HG03097 (cell line): ENCODE measurements at regions not wholly inside any gene's neighbourhood (a gene's known extent, or its start where the extent isn't known, plus 50 kb on each side); places are given as distances from the start of the nearest gene placed in this dataset.
"Not testable (repeated sequence)": the region's sequence is repeated elsewhere in the genome, so short reads cannot be mapped to it uniquely, and the experiment has no call there.

Experiments
- ATAC-seq: cut with Tn5 transposase; IDR thresholded peaks from one replicate; pipeline ENCODE4 v1.9.1; 2021; ENCODE audit not compliant: unreplicated experiment, low FRiP score

- no peak for ATAC-seq
Observed at GRCh38 chr5:135145985-135146384, 112.0 kb upstream of the PITX1 start.

GRCh38 chr5:135143682-135144081 is 109.7 kb upstream of the PITX1 start:
- not testable (repeated sequence) for ATAC-seq

GRCh38 chr5:135141303-135142268 is 107.6 kb upstream of the PITX1 start:
- no peak for ATAC-seq

GRCh38 chr5:135140446-135141204 is 106.6 kb upstream of the PITX1 start:
- ATAC-seq: no peak

GRCh38 chr5:135139381-135140134 is 105.5 kb upstream of the PITX1 start:
- ATAC-seq: no peak

GRCh38 chr5:135138116-135138850 is 104.3 kb upstream of the PITX1 start:
- no peak for ATAC-seq

- no peak for ATAC-seq
Observed at GRCh38 chr5:135137146-135137915, 103.3 kb upstream of the PITX1 start.

GRCh38 chr5:135136546-135136945 is 102.5 kb upstream of the PITX1 start:
- no peak for ATAC-seq

GRCh38 chr5:135135530-135136226 is 101.7 kb upstream of the PITX1 start:
- no peak for ATAC-seq

GRCh38 chr5:135134691-135135381 is 100.8 kb upstream of the PITX1 start:
- no peak for ATAC-seq

GRCh38 chr5:135133698-135134515 is 99.9 kb upstream of the PITX1 start:
- no peak for ATAC-seq

GRCh38 chr5:135133181-135133580 is 99.2 kb upstream of the PITX1 start:
- no peak for ATAC-seq

- no peak for ATAC-seq
Observed at GRCh38 chr5:135131801-135132680, 98.0 kb upstream of the PITX1 start.

GRCh38 chr5:135130261-135131215 is 96.5 kb upstream of the PITX1 start:
- no peak for ATAC-seq

GRCh38 chr5:135129307-135129706 is 95.3 kb upstream of the PITX1 start:
- no peak for ATAC-seq
